GM21526 (cell line): ENCODE measurements at regions not wholly inside any gene's neighbourhood (a gene's known extent, or its start where the extent isn't known, plus 50 kb on each side); places are given as distances from the start of the nearest gene placed in this dataset.
"Not testable (repeated sequence)": the region's sequence is repeated elsewhere in the genome, so short reads cannot be mapped to it uniquely, and the experiment has no call there.

Experiments used
- ATAC-seq: cut with Tn5 transposase; IDR thresholded peaks from one replicate; pipeline ENCODE4 v1.9.1; 2021; ENCODE audit warnings: moderate library complexity; ENCODE audit not compliant: unreplicated experiment, low FRiP score

DNA sequence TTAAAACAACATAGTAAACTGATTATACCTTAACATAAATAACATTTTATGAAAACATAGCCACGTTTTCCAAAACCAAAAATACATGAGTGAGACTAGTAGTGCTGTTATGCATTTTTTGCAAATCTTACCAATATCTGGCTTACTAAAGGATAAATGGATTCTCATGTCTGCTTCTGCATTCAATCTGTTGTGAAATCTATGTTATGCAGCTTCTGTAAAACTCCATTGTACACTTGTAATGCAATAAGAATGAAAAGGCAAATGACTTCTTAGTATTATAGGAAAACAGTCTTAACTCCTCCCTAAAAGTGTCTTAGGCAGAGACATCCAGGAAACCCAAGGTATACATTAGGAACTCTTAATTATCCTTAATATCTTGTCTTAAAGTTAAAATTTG lies 330.9 kb upstream of the THBS1 start:
- ATAC-seq = no peak

DNA sequence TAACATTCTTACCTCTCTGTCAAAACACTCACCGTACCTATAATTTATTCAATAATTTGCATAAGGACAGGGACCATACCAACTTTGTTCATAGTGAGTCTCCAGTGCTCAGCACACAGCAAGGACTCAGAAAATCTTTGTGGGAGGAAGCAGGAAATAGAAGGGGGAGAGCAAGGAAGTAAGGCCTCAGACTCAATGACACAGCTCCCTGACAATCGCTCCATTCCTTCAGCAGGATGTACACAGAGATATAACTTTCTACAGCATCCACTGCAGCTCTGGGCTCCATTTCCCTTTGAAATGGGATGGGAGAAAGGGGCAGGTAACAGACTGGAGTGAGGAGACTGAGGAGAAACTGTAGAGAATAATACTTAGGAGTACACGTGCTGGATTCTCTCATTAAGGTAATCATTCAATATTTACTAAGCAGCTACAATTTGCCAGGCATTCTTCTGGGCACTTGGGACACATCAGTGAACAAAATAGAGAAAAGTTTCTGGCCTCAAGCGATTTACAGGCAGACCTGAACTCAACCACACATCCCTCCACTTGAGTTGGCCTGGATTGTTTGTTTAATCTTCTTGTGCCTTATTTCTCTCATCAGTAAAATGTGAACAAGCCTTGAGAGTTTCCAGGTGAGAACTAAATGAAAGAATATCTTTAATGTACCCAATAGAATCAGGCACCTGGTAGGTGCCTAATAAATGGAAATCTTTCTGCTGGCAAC lies 330.3 kb upstream of the THBS1 start:
- no peak for ATAC-seq

DNA sequence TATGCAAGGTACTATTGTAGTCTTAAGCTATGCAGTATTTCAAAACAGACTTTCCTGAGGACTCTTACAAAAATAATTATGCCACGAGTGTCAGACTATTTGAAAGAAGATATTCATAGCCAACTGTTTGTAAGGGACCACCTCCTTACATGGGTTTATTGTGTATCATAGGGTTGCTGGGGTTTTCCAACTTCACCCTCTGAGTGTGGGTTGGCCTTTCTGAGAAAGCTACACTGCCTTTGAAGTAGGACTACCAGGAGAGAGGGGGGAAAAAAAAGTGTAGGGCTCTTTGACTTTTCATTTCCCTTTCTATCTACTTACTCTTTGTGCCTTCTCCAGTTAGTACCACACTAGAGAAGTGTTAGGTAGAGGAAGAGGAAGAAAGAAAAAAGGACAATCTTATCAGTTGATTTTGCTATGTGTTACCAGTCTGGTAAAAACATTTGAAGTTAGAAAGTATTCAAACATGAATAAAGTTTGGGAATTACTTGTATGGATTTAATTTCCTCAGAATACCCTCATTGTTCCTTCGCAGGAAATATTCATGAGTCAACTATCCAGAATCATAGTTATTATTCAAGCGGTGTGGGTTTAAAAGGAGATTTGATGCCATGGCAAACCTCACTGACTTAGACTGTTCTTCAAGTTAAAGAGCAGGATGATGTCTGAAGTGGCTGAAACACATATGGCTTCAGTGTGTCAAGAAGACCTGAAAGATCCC lies 329.3 kb upstream of the THBS1 start:
- no peak for ATAC-seq

DNA sequence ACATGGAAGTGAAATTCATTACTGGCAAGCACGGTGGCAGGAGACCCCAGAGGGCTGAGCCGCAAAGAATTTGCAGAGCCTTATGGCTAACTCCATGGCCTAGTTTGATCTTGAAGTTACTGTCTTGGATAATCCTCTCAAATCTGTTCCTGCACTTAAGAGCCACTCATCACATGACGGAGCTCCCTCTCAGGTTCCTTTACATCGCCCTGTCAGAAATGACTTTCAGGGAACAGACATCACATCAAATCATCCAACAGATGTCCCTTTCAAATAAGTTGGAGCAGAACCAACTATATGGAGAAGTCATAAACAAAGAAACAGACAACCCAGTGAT lies 328.8 kb upstream of the THBS1 start:
- no peak for ATAC-seq

DNA sequence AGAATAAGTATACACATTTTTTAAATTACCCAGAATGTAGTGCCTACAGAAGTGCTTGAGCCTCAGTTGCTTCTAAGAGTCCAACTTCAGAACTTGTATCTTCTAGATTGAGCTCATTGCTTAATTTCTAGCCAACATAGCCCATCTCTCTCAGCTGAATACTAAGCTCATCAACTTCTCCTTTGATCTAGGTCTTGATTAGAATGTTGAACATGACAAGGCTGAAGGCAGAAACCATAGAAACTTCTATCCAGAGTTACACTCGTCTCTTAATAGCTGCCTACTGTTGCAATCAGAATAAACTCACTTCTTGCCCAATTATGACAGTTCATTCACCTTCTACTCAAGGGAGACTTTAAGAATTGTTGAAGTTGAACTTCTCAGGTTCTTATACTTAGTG lies 327.3 kb upstream of the THBS1 start:
- ATAC-seq = no peak

DNA sequence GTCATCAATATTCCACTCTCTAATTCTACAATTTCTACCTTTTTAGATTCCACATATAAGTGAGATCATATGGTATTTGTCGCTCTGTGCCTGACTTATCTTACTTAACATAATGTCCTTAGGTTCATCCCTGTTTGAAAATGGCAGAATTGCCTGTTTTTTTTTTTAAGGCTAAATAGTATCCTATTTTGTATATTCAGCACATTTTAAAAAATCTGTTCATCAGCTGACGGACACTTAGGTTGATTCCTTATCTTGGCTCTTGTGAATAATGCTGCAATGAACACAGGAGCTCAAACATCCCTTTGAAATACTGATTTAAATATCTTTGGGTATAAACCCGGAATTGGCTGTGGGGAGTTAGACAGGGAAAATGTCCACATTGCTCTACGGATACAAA lies 326.7 kb upstream of the THBS1 start:
- no peak for ATAC-seq

DNA sequence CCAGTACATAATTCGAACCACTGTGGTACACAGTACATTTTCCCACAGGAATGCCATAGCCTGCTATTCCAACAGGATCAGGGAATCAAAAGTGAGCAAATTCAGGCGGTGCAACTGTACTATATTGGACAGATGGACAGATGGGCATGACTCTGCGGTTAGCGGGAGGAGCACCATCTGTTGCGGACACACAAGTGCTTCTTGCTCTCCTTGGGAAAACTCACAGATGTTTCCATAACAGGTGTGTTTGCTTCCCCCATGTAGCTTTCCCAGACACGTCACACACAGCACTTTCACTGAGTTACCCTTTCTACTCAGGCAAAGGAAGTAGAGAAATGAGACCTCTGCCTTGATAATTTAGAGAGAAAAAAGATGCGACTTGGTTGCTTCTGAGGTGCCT lies 325.1 kb upstream of the THBS1 start:
- ATAC-seq = no peak

DNA sequence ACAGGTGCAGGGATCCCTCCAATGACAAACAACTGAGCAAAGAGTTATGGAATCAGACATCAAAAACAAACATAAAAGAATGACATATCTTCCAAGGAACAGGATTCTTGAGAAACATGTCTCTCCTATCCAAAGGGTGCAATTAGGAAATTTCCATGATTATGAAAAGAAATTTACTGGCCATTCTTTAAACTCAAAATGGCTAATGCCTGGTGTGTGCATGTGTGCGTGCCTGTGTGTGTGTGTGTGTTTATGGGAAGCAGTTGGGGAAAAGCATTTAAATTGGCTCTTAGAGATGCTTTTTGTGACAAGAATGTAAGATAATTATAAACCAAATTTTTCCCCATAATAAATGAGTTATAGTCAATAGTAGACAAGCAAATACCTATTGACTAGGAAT lies 320.5 kb upstream of the THBS1 start:
- no peak for ATAC-seq

DNA sequence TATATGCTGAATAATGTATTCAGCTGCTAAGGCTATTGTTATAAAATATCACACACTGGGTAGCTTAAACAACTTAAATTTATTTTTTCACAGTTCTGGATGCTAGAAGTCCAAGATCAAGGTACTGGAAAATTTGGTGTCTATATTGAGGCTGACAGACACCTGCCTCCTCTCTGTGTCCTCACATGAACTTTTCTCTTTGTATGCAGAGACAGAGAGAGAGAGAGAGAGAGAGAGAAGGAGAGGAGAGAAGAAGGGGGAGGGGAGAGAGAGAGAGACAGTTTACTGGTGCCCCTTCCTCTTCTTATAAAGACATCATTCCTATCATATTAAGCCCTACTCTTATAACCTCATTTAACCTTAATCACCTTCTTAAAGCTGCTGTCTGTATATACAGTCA lies 320.1 kb upstream of the THBS1 start:
- no peak for ATAC-seq

DNA sequence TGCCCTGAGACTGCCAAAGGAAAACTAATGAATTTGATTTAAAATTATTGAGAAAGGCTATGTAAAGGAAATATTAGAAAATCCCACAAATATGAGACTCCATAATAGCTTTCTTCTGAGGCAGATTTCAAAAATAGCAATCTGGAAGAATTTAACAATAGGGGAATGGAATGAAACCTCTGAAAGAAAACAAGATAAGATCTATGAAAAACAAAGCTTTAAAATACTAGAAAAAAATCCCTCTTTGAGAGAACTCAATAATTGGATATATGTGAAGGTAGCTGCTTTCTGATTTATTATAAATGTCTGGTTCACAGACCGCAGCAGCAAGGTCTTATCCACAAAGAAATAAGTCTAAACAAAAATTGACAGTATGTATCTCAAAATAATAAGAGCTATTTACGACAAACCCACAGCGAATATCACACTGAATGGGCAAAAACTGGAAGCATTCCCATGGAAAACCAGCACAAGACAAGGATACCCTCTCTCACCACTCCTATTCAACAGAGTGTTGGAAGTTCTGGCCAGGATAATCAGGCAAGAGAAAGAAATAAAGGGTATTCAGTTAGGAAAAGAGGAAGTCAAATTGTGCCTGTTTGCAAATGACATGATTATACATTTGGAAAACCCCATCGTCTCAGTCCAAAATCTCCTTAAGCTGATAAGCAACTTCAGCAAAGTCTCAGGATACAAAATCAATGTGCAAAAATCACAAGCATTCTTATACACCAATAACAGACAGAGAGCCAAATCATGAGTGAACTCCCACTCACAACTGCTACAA lies 319.3 kb upstream of the THBS1 start:
- ATAC-seq = not testable (repeated sequence)

DNA sequence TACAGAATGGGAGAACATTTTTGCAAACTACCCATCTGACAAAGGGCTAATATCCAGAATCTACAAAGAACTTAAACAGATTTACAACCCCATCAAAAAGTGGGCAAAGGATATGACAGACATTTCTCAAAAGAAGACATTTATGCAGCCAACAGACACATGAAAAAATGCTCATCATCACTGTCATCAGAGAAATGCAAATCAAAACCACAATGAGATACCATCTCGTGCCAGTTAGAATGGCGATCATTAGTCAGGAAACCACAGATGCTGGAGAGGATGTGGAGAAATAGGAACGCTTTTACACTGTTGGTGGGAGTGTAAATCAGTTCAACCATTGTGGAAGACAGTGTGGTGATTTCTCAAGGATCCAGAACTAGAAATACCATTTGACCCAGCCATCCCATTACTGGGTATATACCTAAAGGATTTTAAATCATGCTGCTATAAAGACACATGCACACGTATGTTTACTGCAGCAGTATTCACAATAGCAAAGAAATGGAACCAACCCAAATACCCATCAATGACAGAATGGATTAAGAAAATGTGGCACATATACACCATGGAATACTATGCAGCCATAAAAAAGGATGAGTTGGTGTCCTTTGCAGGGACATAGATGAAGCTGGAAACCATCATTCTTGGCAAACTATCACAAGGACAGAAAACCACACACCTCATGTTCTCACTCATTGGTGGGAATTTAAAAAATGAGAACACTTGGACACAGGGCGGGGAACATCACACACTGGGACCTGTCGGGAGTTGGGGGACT lies 317.7 kb upstream of the THBS1 start:
- not testable (repeated sequence) for ATAC-seq

DNA sequence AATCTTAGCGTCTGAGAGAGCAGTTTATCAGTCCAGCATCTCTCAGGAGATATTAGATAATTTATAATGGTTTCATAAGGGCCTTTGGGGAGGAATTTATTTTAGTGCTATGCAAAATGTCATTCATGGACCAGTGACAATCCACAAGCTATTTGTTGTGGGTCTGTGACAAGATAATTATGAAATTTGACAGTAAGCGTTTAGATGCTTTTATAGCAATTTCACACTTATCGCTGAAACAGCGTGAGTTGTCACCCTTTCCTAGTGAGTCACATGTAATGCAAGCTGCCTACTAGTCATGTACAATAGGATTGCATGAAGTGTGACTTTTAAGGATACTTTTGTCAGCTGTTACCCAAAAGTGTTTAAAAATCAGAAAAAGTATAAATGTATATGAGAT lies 315.6 kb upstream of the THBS1 start:
- ATAC-seq = no peak

DNA sequence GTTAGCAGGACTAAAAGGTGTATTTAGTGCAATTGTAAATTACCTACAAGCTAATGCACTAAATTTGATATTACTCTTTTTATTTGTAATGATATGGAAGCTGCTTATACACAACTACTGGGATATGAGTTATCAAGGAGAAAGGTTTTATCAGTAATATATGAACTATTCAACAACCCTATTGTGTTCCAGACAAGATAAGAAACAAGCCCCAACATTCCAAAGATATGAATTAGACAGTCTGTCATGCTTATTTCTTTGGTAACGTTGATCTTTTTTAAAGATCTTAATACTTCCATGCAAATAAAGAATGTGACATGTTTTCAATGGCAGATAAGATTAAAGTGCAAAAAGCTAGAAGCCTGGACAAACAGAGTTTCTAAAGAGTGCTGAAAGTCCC lies 314.0 kb upstream of the THBS1 start:
- ATAC-seq = no peak

DNA sequence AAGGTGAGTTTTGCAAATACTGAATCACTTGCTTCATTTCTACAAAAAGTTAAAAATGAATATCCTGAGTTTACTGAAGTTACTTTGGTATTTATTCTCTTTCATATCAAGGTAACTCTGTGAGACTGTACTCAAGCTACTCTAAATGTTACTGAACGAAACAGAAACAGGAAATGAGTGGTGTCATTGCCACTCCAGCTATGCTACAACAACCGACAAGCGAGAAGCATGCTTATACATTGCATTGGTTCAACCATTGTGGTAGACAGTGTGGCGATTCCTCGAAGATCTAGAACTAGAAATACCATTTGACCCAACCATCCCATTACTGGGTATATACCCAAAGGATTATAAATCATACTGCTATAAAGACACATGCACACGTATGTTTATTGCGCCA lies 313.2 kb upstream of the THBS1 start:
- no peak for ATAC-seq

DNA sequence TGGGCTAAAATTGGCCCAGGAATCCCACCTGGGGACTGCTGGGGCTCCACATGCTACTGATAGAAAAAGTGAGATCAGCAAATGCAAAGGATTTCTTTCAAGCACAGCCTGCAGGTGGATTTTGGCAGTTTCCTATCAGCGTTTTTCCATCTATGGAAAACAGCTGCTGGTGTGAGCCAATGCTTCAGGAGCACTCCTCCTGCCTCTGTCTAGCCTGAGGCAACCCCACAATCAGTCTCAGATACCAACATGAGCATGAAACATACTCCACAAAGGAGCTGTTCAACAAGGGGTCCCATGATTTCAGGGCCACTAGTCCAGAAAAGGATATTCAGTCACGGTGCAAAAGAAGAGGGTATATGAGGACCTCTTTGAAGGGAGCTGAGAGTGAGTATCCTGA lies 311.5 kb upstream of the THBS1 start:
- ATAC-seq = no peak

DNA sequence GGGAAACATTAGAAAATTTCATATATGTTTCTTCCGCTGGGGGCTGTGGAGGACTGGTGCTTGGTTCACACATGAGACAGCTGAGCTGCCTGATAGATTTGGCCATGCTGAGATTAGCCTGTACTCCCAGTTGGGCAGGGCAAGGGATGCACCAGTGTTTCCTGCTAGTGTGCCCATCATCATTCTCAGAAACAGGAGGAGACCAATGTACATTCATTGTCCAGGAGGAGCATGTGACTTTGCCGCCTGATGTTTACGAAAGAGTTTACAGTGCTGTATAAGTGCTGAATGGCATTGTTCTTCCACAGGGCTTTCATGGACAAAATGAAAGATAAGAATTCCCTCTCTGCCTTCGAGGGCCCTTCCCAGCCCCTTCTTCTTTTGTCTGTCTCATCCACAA lies 311.1 kb upstream of the THBS1 start:
- no peak for ATAC-seq

DNA sequence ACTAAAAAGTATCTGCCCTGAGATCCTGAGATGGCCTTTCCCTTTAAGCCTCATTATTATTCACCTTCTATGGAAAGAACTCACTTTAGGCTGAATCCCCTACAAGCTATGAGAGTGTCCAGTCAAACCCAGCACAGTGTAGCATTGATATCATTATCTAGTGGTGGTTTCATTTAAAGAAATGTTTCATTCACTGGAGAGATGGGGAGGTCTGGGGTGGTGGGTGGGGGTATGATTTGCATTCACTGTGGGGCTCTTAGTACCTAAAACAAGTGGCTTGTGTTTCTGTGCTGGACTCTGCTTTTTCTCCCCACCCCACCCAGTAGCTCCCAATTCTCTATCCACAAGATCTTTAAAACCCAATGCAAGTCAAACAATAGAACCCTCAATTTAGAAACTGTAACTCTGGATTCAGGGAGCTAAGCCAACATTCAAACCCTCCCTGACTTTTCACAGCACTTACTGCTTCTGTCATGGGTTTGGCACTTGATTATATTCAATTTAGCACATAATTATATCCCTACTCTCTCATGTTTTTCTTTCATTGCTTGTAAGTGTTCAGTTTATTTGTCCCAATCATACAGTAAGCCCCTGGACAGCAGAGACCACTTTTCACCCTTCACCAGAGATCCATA lies 310.5 kb upstream of the THBS1 start:
- no peak for ATAC-seq

DNA sequence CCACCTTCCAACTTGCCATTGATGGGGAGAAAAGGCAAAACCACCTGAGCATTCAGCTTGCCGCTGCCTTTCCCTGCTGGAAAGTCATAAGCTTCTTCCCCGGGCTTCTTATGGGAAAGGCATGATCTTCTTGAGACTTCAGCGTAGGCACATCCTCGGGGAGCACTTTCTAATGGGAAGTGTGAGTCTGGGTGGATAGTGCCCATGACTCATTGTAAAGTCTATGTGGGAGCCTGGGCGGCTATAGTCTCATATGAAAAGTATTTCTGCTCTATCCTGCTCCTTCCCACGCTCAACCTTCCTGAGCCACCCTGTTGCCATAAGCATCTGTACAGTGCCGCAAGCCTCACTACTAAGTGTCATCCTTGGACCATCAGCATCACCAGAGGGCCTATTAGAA lies 309.9 kb upstream of the THBS1 start:
- ATAC-seq = no peak

DNA sequence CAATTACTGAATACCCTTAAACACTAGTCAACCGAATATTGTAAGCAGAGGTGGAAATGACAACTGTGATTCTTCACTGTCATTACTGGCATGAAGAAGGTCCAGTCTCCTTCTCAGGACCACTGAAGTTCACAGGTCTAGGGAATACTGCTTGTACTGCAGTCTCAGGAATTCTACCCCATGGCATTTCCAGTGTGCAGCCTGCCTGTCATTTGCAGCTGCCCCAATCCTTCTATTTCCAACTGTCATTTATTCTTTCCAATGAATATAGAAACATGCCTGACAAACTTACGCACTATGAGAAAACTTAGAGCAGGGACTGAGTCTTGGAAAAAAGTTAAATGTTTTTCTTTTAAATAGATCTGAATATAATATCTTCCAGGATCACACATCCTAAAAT lies 308.0 kb upstream of the THBS1 start:
- ATAC-seq = no peak

DNA sequence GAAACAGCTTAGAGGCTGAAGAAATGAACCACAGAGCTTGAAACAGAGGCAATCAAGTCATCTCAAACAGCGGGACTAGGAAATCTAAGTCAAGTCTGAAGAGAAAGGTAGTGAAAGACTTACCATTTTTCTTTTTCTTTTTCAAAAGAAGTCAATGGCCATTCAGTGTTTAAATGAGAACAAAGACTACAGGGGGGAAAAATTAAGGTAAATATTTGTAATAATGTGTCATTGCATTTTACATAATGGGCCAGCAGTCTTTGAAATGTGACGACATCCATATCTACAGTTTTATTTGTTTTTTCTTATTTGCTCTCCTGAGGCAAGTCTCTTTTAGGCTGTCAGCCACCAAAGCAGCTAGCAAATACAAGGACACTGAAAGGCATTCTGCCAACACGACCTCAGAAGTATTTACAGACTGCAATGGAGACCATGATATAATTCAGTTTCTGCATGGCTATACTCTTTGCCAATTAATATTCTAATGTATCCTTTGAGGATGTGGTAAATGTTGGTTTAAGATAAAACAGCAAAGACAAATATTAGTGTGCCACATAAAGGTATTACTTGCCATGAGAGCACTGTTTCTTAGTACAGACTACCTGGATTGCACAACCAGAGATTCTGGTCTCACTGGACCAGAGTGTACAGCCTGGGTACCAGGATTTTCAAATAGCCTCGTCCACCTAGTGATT lies 307.0 kb upstream of the THBS1 start:
- no peak for ATAC-seq
